Uterus (tissue), 2 donors: ENCODE measurements at regions not wholly inside any gene's neighbourhood (a gene's known extent, or its start where the extent isn't known, plus 50 kb on each side); places are given as distances from the start of the nearest gene placed in this dataset.

Source experiments
- POLR2A ChIP-seq, 2 donors: fragments of 450-650 bp; IDR thresholded peaks; one replicate each; pipeline ENCODE4 v1.6.1; 2016; ENCODE audit warnings: antibody characterized with exemption in 2 of 2, mild to moderate bottlenecking in 1 of 2, moderate library complexity in 1 of 2
- TF ChIP-seq, protein P1 (sequence below), 4 experiments: fragments of 200-600 bp in 2 of 4; fragments of 450-650 bp in 2 of 4; sonication (generic) in 2 of 4; IDR thresholded peaks; one replicate each; pipeline ENCODE4 v1.5.1; 2016 to 2019; ENCODE audit warnings: antibody characterized with exemption in 4 of 4, mild to moderate bottlenecking in 2 of 4, moderate library complexity in 1 of 4

DNA sequence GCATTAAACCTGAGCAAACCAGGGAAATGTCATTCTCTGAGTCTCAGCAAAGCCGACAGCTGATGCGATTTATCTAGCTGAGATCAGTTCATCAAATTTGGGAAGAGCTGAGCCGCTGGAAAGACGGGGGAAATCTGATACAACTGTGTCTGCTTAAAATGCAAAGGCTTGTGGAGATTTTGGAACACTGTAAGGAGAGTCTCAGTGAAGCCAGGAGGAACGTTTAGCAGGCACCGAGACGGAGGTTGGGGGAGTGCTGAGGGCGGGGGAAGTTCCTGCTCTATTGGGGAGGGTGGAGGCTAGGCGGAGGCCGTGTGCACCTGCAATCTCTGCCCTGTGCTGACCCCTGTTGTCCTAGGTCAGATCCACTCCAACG is 143.2 kb upstream of the CSF3R start:
- TF ChIP-seq, protein P1, sequence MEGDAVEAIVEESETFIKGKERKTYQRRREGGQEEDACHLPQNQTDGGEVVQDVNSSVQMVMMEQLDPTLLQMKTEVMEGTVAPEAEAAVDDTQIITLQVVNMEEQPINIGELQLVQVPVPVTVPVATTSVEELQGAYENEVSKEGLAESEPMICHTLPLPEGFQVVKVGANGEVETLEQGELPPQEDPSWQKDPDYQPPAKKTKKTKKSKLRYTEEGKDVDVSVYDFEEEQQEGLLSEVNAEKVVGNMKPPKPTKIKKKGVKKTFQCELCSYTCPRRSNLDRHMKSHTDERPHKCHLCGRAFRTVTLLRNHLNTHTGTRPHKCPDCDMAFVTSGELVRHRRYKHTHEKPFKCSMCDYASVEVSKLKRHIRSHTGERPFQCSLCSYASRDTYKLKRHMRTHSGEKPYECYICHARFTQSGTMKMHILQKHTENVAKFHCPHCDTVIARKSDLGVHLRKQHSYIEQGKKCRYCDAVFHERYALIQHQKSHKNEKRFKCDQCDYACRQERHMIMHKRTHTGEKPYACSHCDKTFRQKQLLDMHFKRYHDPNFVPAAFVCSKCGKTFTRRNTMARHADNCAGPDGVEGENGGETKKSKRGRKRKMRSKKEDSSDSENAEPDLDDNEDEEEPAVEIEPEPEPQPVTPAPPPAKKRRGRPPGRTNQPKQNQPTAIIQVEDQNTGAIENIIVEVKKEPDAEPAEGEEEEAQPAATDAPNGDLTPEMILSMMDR (IDR thresholded peaks at IDR 0.05) = no peak
- TF ChIP-seq POLR2A (IDR thresholded peaks at IDR 0.05) = no peak
